ENCODE measurements at regions not wholly inside any gene's neighbourhood (a gene's known extent, or its start where the extent isn't known, plus 50 kb on each side); places are given as distances from the start of the nearest gene placed in this dataset.
"Not testable (repeated sequence)": the region's sequence is repeated elsewhere in the genome, so short reads cannot be mapped to it uniquely, and the experiment has no call there.

- Histone ChIP-seq H3K9me3 (no peaks in the 10 kb centered on the region), H3K4me1 (no peaks in the 10 kb centered on the region), H3K27ac (no peak overlapping the region), H3K4me3 (replicated peaks in 1 of 3) (no peak overlapping the region), H3K36me3 (no peaks in the 10 kb centered on the region), H3K27me3 (no peaks in the 10 kb centered on the region)
- WGBS, 2 donors: 91 to 94% methylated on average over 17 to 18 of the region's 18 CpGs
- no peak for DNase-seq
- no peak for TF ChIP-seq CTCF (IDR thresholded peaks at IDR 0.05)
- TF ChIP-seq POLR2A (IDR thresholded peaks at IDR 0.05): no peak
- intact Hi-C loops (cut with DNase I): no loop called here
These were observed 153.2 kb downstream of the CAVIN4 start for GRCh38 chr9:100731038-100731556.

GRCh38 chr9:100731557-100731956 lies 153.7 kb downstream of the CAVIN4 start:
- H3K9me3 ChIP-seq: no peaks in the 10 kb centered on the region
- no peak for DNase-seq
- H3K4me3 ChIP-seq (replicated peaks in 1 of 3): no peak overlapping the region
- H3K27me3 ChIP-seq: no peaks in the 10 kb centered on the region
- WGBS, 2 donors: 88 to 94% methylated on average over 5 to 9 of the region's 11 CpGs
- H3K27ac ChIP-seq: no peak overlapping the region
- no peaks in the 10 kb centered on the region for H3K4me1 ChIP-seq
- intact Hi-C loops (cut with DNase I): no loop called here
- TF ChIP-seq POLR2A (IDR thresholded peaks at IDR 0.05) (no peak), CTCF (IDR thresholded peaks at IDR 0.05) (no peak)
- H3K36me3 ChIP-seq: no peaks in the 10 kb centered on the region

- TF ChIP-seq POLR2A (IDR thresholded peaks at IDR 0.05) (no peak), CTCF (IDR thresholded peaks at IDR 0.05) (no peak)
- Histone ChIP-seq H3K4me1 (no peaks in the 10 kb centered on the region), H3K36me3 (no peaks in the 10 kb centered on the region), H3K27me3 (no peaks in the 10 kb centered on the region), H3K4me3 (replicated peaks in 1 of 3) (no peak overlapping the region), H3K27ac (no peak overlapping the region), H3K9me3 (no peaks in the 10 kb centered on the region)
- WGBS, 2 donors: 58 to 61% methylated on average over 2 of the region's 2 CpGs
- intact Hi-C loops (cut with DNase I): no loop called here
- DNase-seq: no peak
These were observed 161.3 kb downstream of the CAVIN4 start for GRCh38 chr9:100739208-100739607.

GRCh38 chr9:100739666-100740065 lies 161.8 kb downstream of the CAVIN4 start:
- Histone ChIP-seq H3K27me3 (no peaks in the 10 kb centered on the region), H3K4me3 (replicated peaks in 1 of 3) (no peak overlapping the region), H3K9me3 (no peaks in the 10 kb centered on the region), H3K36me3 (no peaks in the 10 kb centered on the region), H3K27ac (no peak overlapping the region), H3K4me1 (no peaks in the 10 kb centered on the region)
- no peak for DNase-seq
- TF ChIP-seq POLR2A (IDR thresholded peaks at IDR 0.05) (no peak), CTCF (IDR thresholded peaks at IDR 0.05) (no peak)
- intact Hi-C loops (cut with DNase I): no loop called here
- WGBS, 2 donors: 74 to 79% methylated on average over 5 of the region's 5 CpGs

- H3K36me3 ChIP-seq; DNase-seq; H3K4me1 ChIP-seq; H3K27me3 ChIP-seq; intact Hi-C loops (cut with DNase I); H3K9me3 ChIP-seq; H3K4me3 ChIP-seq (replicated peaks in 1 of 3); H3K27ac ChIP-seq: not testable (repeated sequence)
- 75 to 91% methylated on average over 4 of the region's 4 CpGs for WGBS, 2 donors
These were observed 171.1 kb downstream of the CAVIN4 start for GRCh38 chr9:100748930-100749329.

GRCh38 chr9:100756217-100756616 lies 178.3 kb downstream of the CAVIN4 start:
- intact Hi-C loops (cut with DNase I): no loop called here
- no peak for DNase-seq
- 30 to 35% methylated on average over 2 of the region's 2 CpGs for whole genome bisulfite sequencing, 2 donors
- H3K4me3 ChIP-seq (replicated peaks in 1 of 3): no peak overlapping the region
- H3K27ac ChIP-seq: no peak overlapping the region
- H3K9me3 ChIP-seq: no peaks in the 10 kb centered on the region
- no peaks in the 10 kb centered on the region for H3K36me3 ChIP-seq
- TF ChIP-seq CTCF (IDR thresholded peaks at IDR 0.05) (no peak), POLR2A (IDR thresholded peaks at IDR 0.05) (no peak)
- H3K4me1 ChIP-seq: no peaks in the 10 kb centered on the region
- no peaks in the 10 kb centered on the region for H3K27me3 ChIP-seq

Measured in thyroid gland (tissue), 4 donors.